Activated B cell treated with CpG ODN at 0.5 μM for 24 hours (primary cell): ENCODE measurements at regions not wholly inside any gene's neighbourhood (a gene's known extent, or its start where the extent isn't known, plus 50 kb on each side); places are given as distances from the start of the nearest gene placed in this dataset.

ENCODE experiments used
- ATAC-seq: fragments of 200-7000 bp; cut with Tn5 transposase; one replicate; pipeline ENCODE4 v1.10.0; 2021; ENCODE audit warnings: low read depth, mild to moderate bottlenecking, moderate library complexity
- CTCF ChIA-PET: fragments of 350-600 bp; sonication (Branson Sonifier 250); formaldehyde crosslinking; loops from one replicate; lab custom pipeline; 2021; ENCODE audit warnings: antibody characterized with exemption; lab: Charles Lee
- POLR2A ChIA-PET: fragments of 350-600 bp; sonication (Branson Sonifier 250); formaldehyde crosslinking; loops from one replicate; lab custom pipeline; 2021; ENCODE audit warnings: antibody characterized with exemption; lab: Charles Lee
- DNase-seq: peaks from one replicate; pipeline ENCODE4 v3.0.0; 2022
- H3K27ac Mint-ChIP-seq: one replicate; pipeline ENCODE4 v1.8.0; 2020; ENCODE audit warnings: mixed read lengths
- H3K27me3 Mint-ChIP-seq: one replicate; pipeline ENCODE4 v1.8.0; 2021; ENCODE audit warnings: mixed read lengths
- H3K36me3 Mint-ChIP-seq: one replicate; pipeline ENCODE4 v1.8.0; 2021; ENCODE audit warnings: low read depth, mixed read lengths
- H3K4me1 Mint-ChIP-seq: one replicate; pipeline ENCODE4 v1.8.0; 2021; ENCODE audit warnings: mixed read lengths
- H3K4me3 Mint-ChIP-seq: one replicate; pipeline ENCODE4 v1.8.0; 2020; ENCODE audit warnings: mild to moderate bottlenecking, mixed read lengths
- H3K9me3 Mint-ChIP-seq: one replicate; pipeline ENCODE4 v1.8.0; 2020; ENCODE audit warnings: mixed read lengths
- intact Hi-C: fragments of 100-400 bp; cut with micrococcal nuclease; formaldehyde crosslinking; loops from one replicate; pipeline ENCODE4 v1.15.1; 2024
- TF ChIP-seq, protein P1 (sequence below): fragments of 200-600 bp; IDR thresholded peaks from one replicate; pipeline ENCODE4 v1.8.0; 2022; ENCODE audit warnings: antibody characterized with exemption, mild to moderate bottlenecking

GRCh38 chr18:60277855-60278480, 94.6 kb downstream of the MC4R start:
- POLR2A ChIA-PET, result no interaction called here
- TF ChIP-seq, protein P1, sequence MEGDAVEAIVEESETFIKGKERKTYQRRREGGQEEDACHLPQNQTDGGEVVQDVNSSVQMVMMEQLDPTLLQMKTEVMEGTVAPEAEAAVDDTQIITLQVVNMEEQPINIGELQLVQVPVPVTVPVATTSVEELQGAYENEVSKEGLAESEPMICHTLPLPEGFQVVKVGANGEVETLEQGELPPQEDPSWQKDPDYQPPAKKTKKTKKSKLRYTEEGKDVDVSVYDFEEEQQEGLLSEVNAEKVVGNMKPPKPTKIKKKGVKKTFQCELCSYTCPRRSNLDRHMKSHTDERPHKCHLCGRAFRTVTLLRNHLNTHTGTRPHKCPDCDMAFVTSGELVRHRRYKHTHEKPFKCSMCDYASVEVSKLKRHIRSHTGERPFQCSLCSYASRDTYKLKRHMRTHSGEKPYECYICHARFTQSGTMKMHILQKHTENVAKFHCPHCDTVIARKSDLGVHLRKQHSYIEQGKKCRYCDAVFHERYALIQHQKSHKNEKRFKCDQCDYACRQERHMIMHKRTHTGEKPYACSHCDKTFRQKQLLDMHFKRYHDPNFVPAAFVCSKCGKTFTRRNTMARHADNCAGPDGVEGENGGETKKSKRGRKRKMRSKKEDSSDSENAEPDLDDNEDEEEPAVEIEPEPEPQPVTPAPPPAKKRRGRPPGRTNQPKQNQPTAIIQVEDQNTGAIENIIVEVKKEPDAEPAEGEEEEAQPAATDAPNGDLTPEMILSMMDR, result no peak
- Mint-ChIP-seq H3K4me1 (no peaks in the 10 kb centered on the region), H3K27ac (no peak overlapping the region), H3K27me3 (no peaks in the 10 kb centered on the region), H3K4me3 (no peak overlapping the region), H3K9me3 (peaks cover 3% of the 10 kb centered on the region), H3K36me3 (no peaks in the 10 kb centered on the region)
- ATAC-seq (no peak), DNase-seq (no peak)
- CTCF ChIA-PET, result no interaction called here
- intact Hi-C loops, result no loop called here

- intact Hi-C loops, result no loop called here
- no peaks in the 10 kb centered on the region for H3K36me3 Mint-ChIP-seq
- POLR2A ChIA-PET, result no interaction called here
- H3K9me3 Mint-ChIP-seq, result peaks cover 6% of the 10 kb centered on the region
- DNase-seq, result no peak
- H3K4me1 Mint-ChIP-seq, result no peaks in the 10 kb centered on the region
- H3K27ac Mint-ChIP-seq, result no peak overlapping the region
- H3K4me3 Mint-ChIP-seq, result no peak overlapping the region
- peaks cover 2% of the 10 kb centered on the region for H3K27me3 Mint-ChIP-seq
- TF ChIP-seq, protein P1, result no peak
- CTCF ChIA-PET, result no interaction called here
- ATAC-seq, result no peak
Observed at GRCh38 chr18:60267391-60268058, 105.0 kb downstream of the MC4R start.

DNA sequence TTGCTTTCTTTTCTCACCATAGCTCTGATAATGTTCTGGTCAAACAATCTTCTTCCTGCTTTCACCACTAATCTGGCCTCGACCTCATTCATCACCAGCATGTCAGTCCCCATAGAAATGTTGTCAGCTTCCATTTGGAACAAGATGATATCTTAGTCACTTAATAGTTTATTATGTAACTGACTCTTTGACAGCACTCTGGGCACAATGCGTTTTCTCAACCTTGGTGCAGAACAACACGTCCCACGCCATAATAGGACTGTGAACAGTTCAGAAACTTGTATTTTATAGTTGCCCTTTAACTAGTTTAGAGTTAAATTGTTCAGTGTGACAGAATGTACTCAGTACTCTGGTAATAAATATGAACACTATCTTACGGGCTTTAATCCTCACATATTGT, 106.0 kb downstream of the MC4R start:
- DNase-seq (no peak), ATAC-seq (no peak)
- TF ChIP-seq, protein P1, result no peak
- Mint-ChIP-seq H3K27me3 (peaks cover 2% of the 10 kb centered on the region), H3K4me1 (no peaks in the 10 kb centered on the region), H3K27ac (no peak overlapping the region), H3K9me3 (peaks cover 3% of the 10 kb centered on the region), H3K4me3 (no peak overlapping the region), H3K36me3 (no peaks in the 10 kb centered on the region)
- CTCF ChIA-PET, result interaction anchor here (0.9 kb wide), 1 partner anchor 13 kb away, joined by 3 read pairs; no protein-coding TSS in a partner anchor
- intact Hi-C loops, result no loop called here
- POLR2A ChIA-PET, result no interaction called here

DNA sequence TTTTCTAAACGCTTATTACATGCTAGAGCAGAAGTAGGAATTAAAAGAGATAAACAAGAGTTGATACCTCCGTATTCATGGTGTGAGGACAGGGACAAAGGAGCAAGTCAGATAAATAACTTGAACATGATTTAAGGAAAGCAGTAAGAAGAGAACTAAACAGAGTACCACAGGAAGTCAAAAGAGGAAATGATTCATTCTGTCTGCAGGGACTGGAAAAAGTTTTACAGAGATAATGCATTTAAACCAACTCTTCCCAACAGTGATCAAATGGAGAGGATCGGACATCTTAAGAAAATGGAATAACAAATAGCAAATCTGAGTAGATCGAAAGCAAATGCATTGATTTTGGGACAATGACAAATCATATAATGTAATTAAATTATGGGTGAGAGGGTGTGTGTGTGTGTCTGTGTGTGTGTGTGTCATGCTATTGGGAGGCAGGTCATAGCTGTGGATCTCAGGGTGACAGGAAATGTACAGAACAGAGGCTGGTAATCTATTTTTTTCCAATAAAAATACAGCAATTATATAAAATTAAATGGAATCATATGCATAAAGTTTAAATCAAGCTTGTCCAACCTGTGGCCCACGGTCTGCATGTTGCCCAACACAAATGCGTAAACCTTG, 113.4 kb downstream of the MC4R start:
- no peaks in the 10 kb centered on the region for H3K9me3 Mint-ChIP-seq

GRCh38 chr18:60249388-60249787, 123.2 kb downstream of the MC4R start:
- Mint-ChIP-seq H3K36me3 (no peaks in the 10 kb centered on the region), H3K27ac (no peak overlapping the region), H3K4me1 (peaks cover 21% of the 10 kb centered on the region), H3K27me3 (peaks cover 5% of the 10 kb centered on the region), H3K9me3 (peaks cover 2% of the 10 kb centered on the region), H3K4me3 (no peak overlapping the region)
- TF ChIP-seq, protein P1, result no peak
- ATAC-seq (no peak), DNase-seq (no peak)
- ChIA-PET POLR2A (no interaction called here), CTCF (no interaction called here)
- intact Hi-C loops, result no loop called here

More for the DNA sequence above, 113.4 kb downstream of the MC4R start:
- DNase-seq, result no peak
- H3K27me3 Mint-ChIP-seq, result peaks cover 2% of the 10 kb centered on the region
- CTCF ChIA-PET, result no interaction called here
- POLR2A ChIA-PET, result no interaction called here
- ATAC-seq, result no peak
- intact Hi-C loops, result no loop called here
- H3K4me3 Mint-ChIP-seq, result no peak overlapping the region
- H3K27ac Mint-ChIP-seq, result no peak overlapping the region
- H3K36me3 Mint-ChIP-seq, result no peaks in the 10 kb centered on the region
- TF ChIP-seq, protein P1, result no peak
- peaks cover 6% of the 10 kb centered on the region for H3K4me1 Mint-ChIP-seq
